Vagina (tissue), 2 donors: ENCODE measurements at regions not wholly inside any gene's neighbourhood (a gene's known extent, or its start where the extent isn't known, plus 50 kb on each side); places are given as distances from the start of the nearest gene placed in this dataset.

ENCODE experiments used
- POLR2A ChIP-seq, 2 donors: fragments of 450-650 bp; IDR thresholded peaks; one replicate each; pipeline ENCODE4 v1.6.1; 2017; ENCODE audit warnings: antibody characterized with exemption in 2 of 2, mild to moderate bottlenecking in 2 of 2, moderate library complexity in 2 of 2
- POLR2AphosphoS5 ChIP-seq, 2 donors: sonication (generic); formaldehyde crosslinking; IDR thresholded peaks; one replicate each; pipeline ENCODE4 v1.9.0; 2017; ENCODE audit warnings: antibody characterized with exemption in 2 of 2, mild to moderate bottlenecking in 2 of 2, low read depth in 1 of 2; ENCODE audit not compliant: insufficient read depth in 1 of 2
- TF ChIP-seq, protein P1 (sequence below), 3 experiments: fragments of 450-650 bp in 2 of 3; fragments of 200-600 bp in 1 of 3; sonication (generic) in 1 of 3; IDR thresholded peaks; one replicate each; pipeline ENCODE4 v1.5.1; 2017 to 2019; ENCODE audit warnings: antibody characterized with exemption in 3 of 3, mild to moderate bottlenecking in 2 of 3, moderate library complexity in 2 of 3

DNA sequence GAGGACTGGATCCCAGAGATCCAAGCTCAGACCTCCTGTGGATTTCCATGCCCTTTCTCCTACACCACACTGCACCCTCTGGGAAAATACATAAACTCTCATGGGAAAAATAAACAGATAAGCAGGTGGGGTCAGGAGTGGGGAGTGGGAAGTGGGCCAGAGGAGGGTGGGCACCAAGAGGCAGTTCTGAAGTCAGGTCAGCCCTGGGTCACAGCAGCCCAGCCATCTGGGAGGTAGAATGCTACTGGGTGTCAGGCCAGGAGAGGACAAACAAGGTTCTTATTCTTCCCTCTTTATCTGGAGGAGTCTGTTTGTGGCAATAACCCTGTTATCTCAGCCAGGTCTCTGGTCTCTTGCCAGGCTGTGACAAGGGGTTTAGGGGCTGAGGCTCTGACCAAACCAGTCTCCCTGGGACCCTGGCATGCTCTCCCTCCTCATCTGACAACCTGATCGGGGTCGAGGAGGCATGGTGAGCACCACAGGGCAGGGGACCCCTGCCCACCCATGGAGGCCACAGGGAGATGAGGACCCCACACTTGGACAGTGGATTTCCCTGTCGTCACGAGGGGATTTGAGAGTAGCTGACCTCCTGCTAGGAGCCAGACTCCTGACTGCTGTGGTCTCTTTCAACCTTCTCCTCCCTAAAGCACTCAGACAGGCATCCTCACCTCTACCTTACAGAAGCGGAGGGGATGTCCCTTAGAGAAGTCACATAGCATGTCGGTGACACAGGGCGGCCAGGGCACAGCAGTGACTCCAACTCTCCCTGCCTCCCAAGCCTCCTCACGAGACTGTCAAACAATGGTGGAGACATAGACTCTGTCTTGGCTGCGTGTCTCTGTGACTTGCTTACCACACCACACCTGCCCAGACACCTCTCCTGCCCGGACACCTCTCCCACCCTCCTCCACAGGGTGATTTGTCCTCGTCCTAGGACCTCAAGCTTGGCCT lies 51.3 kb upstream of the IFFO2 start:
- TF ChIP-seq, protein P1, sequence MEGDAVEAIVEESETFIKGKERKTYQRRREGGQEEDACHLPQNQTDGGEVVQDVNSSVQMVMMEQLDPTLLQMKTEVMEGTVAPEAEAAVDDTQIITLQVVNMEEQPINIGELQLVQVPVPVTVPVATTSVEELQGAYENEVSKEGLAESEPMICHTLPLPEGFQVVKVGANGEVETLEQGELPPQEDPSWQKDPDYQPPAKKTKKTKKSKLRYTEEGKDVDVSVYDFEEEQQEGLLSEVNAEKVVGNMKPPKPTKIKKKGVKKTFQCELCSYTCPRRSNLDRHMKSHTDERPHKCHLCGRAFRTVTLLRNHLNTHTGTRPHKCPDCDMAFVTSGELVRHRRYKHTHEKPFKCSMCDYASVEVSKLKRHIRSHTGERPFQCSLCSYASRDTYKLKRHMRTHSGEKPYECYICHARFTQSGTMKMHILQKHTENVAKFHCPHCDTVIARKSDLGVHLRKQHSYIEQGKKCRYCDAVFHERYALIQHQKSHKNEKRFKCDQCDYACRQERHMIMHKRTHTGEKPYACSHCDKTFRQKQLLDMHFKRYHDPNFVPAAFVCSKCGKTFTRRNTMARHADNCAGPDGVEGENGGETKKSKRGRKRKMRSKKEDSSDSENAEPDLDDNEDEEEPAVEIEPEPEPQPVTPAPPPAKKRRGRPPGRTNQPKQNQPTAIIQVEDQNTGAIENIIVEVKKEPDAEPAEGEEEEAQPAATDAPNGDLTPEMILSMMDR (IDR thresholded peaks at IDR 0.05), result no peak
- TF ChIP-seq POLR2A (IDR thresholded peaks at IDR 0.05), result no peak
- TF ChIP-seq POLR2AphosphoS5 (IDR thresholded peaks at IDR 0.05; ENCODE audit: insufficient read depth in 1 of 2, low read depth in 1 of 2), result no peak
